ENCODE measurements at regions not wholly inside any gene's neighbourhood (a gene's known extent, or its start where the extent isn't known, plus 50 kb on each side); places are given as distances from the start of the nearest gene placed in this dataset.

GRCh38 chr12:91753649-91754048, 392.0 kb downstream of the BTG1 start:
- Histone ChIP-seq H3K27me3 (ENCODE audit: insufficient read depth, low read length) (no peaks in the 10 kb centered on the region), H3K4me2 (ENCODE audit: low read length) (no peak overlapping the region), H3K4me1 (ENCODE audit: insufficient read depth, low read length, severe bottlenecking) (no peaks in the 10 kb centered on the region), H3K4me3 (ENCODE audit: low read depth, low read length, poor library complexity, severe bottlenecking) (no peak overlapping the region), H4K20me1 (ENCODE audit: insufficient read depth, low read length) (no peaks in the 10 kb centered on the region), H3K36me3 (ENCODE audit: insufficient read depth, low read length) (no peaks in the 10 kb centered on the region), H3K9me3 (ENCODE audit: low read length) (peaks cover 3% of the 10 kb centered on the region; the same call in 1 of the 2 replicates), H3K79me2 (ENCODE audit: insufficient read depth, low read length) (no peaks in the 10 kb centered on the region), H3K9me2 (ENCODE audit: low read depth, low read length) (no peaks in the 10 kb centered on the region), H3K9ac (ENCODE audit: low read length) (no peak overlapping the region), H2AFZ (ENCODE audit: low read length) (no peak overlapping the region), H3K27ac (ENCODE audit: low read depth, low read length, poor library complexity, severe bottlenecking) (no peak overlapping the region), H3F3A (ENCODE audit: insufficient read depth, low read length) (no peaks in the 10 kb centered on the region)
- TF ChIP-seq CTCF (IDR thresholded peaks at IDR 0.05; ENCODE audit: low read length) (no peak), EZH2 (IDR thresholded peaks at IDR 0.05; ENCODE audit: borderline replicate concordance, low read length) (no peak)

- no peaks in the 10 kb centered on the region for H3K79me2 ChIP-seq (ENCODE audit: insufficient read depth, low read length)
- TF ChIP-seq CTCF (IDR thresholded peaks at IDR 0.05; ENCODE audit: low read length) (no peak), EZH2 (IDR thresholded peaks at IDR 0.05; ENCODE audit: borderline replicate concordance, low read length) (no peak)
- no peak overlapping the region for H3K4me2 ChIP-seq (ENCODE audit: low read length)
- H3K27me3 ChIP-seq (ENCODE audit: insufficient read depth, low read length) = no peaks in the 10 kb centered on the region
- H3K9me2 ChIP-seq (ENCODE audit: low read depth, low read length) = no peaks in the 10 kb centered on the region
- H4K20me1 ChIP-seq (ENCODE audit: insufficient read depth, low read length) = no peaks in the 10 kb centered on the region
- no peak overlapping the region for H3K9ac ChIP-seq (ENCODE audit: low read length)
- no peaks in the 10 kb centered on the region for H3K4me1 ChIP-seq (ENCODE audit: insufficient read depth, low read length, severe bottlenecking)
- H3K4me3 ChIP-seq (ENCODE audit: low read depth, low read length, poor library complexity, severe bottlenecking) = no peak overlapping the region
- H3F3A ChIP-seq (ENCODE audit: insufficient read depth, low read length) = no peaks in the 10 kb centered on the region
- no peaks in the 10 kb centered on the region for H3K9me3 ChIP-seq (ENCODE audit: low read length)
- H2AFZ ChIP-seq (ENCODE audit: low read length) = no peak overlapping the region
- H3K27ac ChIP-seq (ENCODE audit: low read depth, low read length, poor library complexity, severe bottlenecking) = no peak overlapping the region
- no peaks in the 10 kb centered on the region for H3K36me3 ChIP-seq (ENCODE audit: insufficient read depth, low read length)
Observed at GRCh38 chr12:91746976-91747375, 398.7 kb downstream of the BTG1 start.

GRCh38 chr12:91744597-91744996, 401.0 kb downstream of the BTG1 start:
- H2AFZ ChIP-seq (ENCODE audit: low read length) = no peak overlapping the region

More at GRCh38 chr12:91744597-91744996, 401.0 kb downstream of the BTG1 start:
- no peaks in the 10 kb centered on the region for H4K20me1 ChIP-seq (ENCODE audit: insufficient read depth, low read length)
- no peaks in the 10 kb centered on the region for H3F3A ChIP-seq (ENCODE audit: insufficient read depth, low read length)
- no peaks in the 10 kb centered on the region for H3K9me2 ChIP-seq (ENCODE audit: low read depth, low read length)
- TF ChIP-seq EZH2 (IDR thresholded peaks at IDR 0.05; ENCODE audit: borderline replicate concordance, low read length) = no peak
- TF ChIP-seq CTCF (IDR thresholded peaks at IDR 0.05; ENCODE audit: low read length) = no peak
- H3K4me3 ChIP-seq (ENCODE audit: low read depth, low read length, poor library complexity, severe bottlenecking) = no peak overlapping the region
- H3K9me3 ChIP-seq (ENCODE audit: low read length) = no peaks in the 10 kb centered on the region
- no peak overlapping the region for H3K27ac ChIP-seq (ENCODE audit: low read depth, low read length, poor library complexity, severe bottlenecking)
- H3K4me1 ChIP-seq (ENCODE audit: insufficient read depth, low read length, severe bottlenecking) = no peaks in the 10 kb centered on the region
- no peak overlapping the region for H3K9ac ChIP-seq (ENCODE audit: low read length)
- H3K79me2 ChIP-seq (ENCODE audit: insufficient read depth, low read length) = no peaks in the 10 kb centered on the region
- H3K4me2 ChIP-seq (ENCODE audit: low read length) = no peak overlapping the region
- H3K36me3 ChIP-seq (ENCODE audit: insufficient read depth, low read length) = no peaks in the 10 kb centered on the region
- H3K27me3 ChIP-seq (ENCODE audit: insufficient read depth, low read length) = no peaks in the 10 kb centered on the region
